SH-SY5Y (cell line): ENCODE measurements at regions not wholly inside any gene's neighbourhood (a gene's known extent, or its start where the extent isn't known, plus 50 kb on each side); places are given as distances from the start of the nearest gene placed in this dataset.

Experiments used
- GATA2 ChIP-seq: IDR thresholded peaks from 2 replicates; pipeline ENCODE4 v1.6.1; 2011; ENCODE audit warnings: mild to moderate bottlenecking, low read depth, low read length
- GATA3 ChIP-seq: IDR thresholded peaks from 2 replicates; pipeline ENCODE4 v1.6.1; 2011; ENCODE audit warnings: low read depth, mild to moderate bottlenecking, low read length, moderate library complexity

DNA sequence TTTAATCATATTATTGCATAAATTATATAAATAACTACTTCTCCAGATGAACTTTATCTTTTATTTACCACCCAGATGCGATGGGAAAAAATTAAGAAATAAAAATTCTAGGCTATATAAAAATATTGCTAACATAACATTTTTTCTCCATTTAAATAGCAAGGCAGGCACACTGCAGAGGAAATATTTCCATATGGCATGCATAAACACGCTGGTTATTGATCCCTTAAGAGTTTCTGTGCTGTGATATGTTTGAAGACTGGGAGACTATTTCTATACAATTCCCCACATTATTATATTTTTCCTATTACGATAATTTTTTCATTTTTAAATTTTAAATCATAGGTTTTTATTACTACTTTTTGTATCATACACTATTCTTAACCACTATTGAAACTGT, 131.5 kb downstream of the C12orf50 start:
- no peak for TF ChIP-seq GATA2
- no peak for TF ChIP-seq GATA3
